Coronary artery (tissue), 2 donors: ENCODE measurements at regions not wholly inside any gene's neighbourhood (a gene's known extent, or its start where the extent isn't known, plus 50 kb on each side); places are given as distances from the start of the nearest gene placed in this dataset.

Experiments used
- DNase-seq: peaks from one replicate; pipeline ENCODE4 v3.0.0-alpha.2; 2017; ENCODE audit warnings: low spot score
- H3K27ac ChIP-seq, 2 donors: fragments of 200-600 bp; sonication (generic); one replicate each; pipeline ENCODE4 v1.5.1; 2016 to 2019
- H3K4me3 ChIP-seq: fragments of 200-600 bp; sonication (generic); 2 replicates; pipeline ENCODE4 v1.5.1; 2016; ENCODE audit warnings: mild to moderate bottlenecking, moderate library complexity
- CTCF ChIP-seq: fragments of 200-600 bp; sonication (generic); IDR thresholded peaks from one replicate; pipeline ENCODE4 v1.5.1; 2019; ENCODE audit warnings: antibody characterized with exemption

- Histone ChIP-seq H3K27ac (no peak overlapping the region), H3K4me3 (no peak overlapping the region)
- no peak for DNase-seq
- TF ChIP-seq CTCF = no peak
Observed at GRCh38 chr11:106152013-106152412, 74.6 kb downstream of the AASDHPPT start.

- Histone ChIP-seq H3K4me3 (no peak overlapping the region), H3K27ac (no peak overlapping the region)
- no peak for TF ChIP-seq CTCF
- no peak for DNase-seq
Observed at GRCh38 chr11:106152824-106153223, 75.4 kb downstream of the AASDHPPT start.

- TF ChIP-seq CTCF = peak; percentile 30
- Histone ChIP-seq H3K27ac (no peak overlapping the region), H3K4me3 (no peak overlapping the region)
- no peak for DNase-seq
Observed at GRCh38 chr11:106156290-106156937, 79.0 kb downstream of the AASDHPPT start.

GRCh38 chr11:106158406-106158805 lies 80.9 kb downstream of the AASDHPPT start:
- TF ChIP-seq CTCF = no peak
- DNase-seq = no peak
- no peak overlapping the region for H3K4me3 ChIP-seq
- H3K27ac ChIP-seq = no peak overlapping the region

- H3K4me3 ChIP-seq = no peak overlapping the region
- DNase-seq = no peak
- no peak for TF ChIP-seq CTCF
- no peak overlapping the region for H3K27ac ChIP-seq
Observed at GRCh38 chr11:106159836-106160235, 82.4 kb downstream of the AASDHPPT start.

GRCh38 chr11:106160494-106160893 lies 83.0 kb downstream of the AASDHPPT start:
- TF ChIP-seq CTCF = no peak
- DNase-seq = no peak
- no peak overlapping the region for H3K27ac ChIP-seq
- no peak overlapping the region for H3K4me3 ChIP-seq

- no peak overlapping the region for H3K27ac ChIP-seq
- TF ChIP-seq CTCF = no peak
- H3K4me3 ChIP-seq = no peak overlapping the region
- no peak for DNase-seq
Observed at GRCh38 chr11:106161775-106162634, 84.5 kb downstream of the AASDHPPT start.
